RWPE2 (cell line): ENCODE measurements at regions not wholly inside any gene's neighbourhood (a gene's known extent, or its start where the extent isn't known, plus 50 kb on each side); places are given as distances from the start of the nearest gene placed in this dataset.

Experiments used
- ATAC-seq: fragments of 200-7000 bp; cut with Tn5 transposase; 3 replicates; pipeline ENCODE4 v1.9.1; 2021; ENCODE audit warnings: low read depth
- DNase-seq: peaks from one replicate; pipeline ENCODE4 v3.0.0-alpha.2; 2020; ENCODE audit warnings: low spot score
- H3K27ac ChIP-seq: fragments of 450-650 bp; 2 replicates; pipeline ENCODE4 v1.5.1; 2017; ENCODE audit warnings: mild to moderate bottlenecking; ENCODE audit not compliant: poor library complexity, severe bottlenecking
- H3K27me3 ChIP-seq: fragments of 250-450 bp; sonication (Bioruptor Pico); 2 replicates; pipeline ENCODE4 v1.5.1; 2021; ENCODE audit warnings: mild to moderate bottlenecking, moderate library complexity; ENCODE audit not compliant: insufficient read depth, poor library complexity, severe bottlenecking
- H3K36me3 ChIP-seq: fragments of 250-450 bp; sonication (Bioruptor Pico); 2 replicates; pipeline ENCODE4 v1.5.1; 2020; ENCODE audit warnings: low read depth, mild to moderate bottlenecking, moderate library complexity
- H3K4me1 ChIP-seq: fragments of 250-450 bp; sonication (Bioruptor Pico); 2 replicates; pipeline ENCODE4 v1.5.1; 2021; ENCODE audit warnings: mild to moderate bottlenecking, moderate library complexity; ENCODE audit not compliant: insufficient read depth, poor library complexity, severe bottlenecking
- H3K4me3 ChIP-seq: fragments of 250-450 bp; sonication (Bioruptor Pico); 2 replicates; pipeline ENCODE4 v1.5.1; 2021; ENCODE audit warnings: mild to moderate bottlenecking, moderate library complexity; ENCODE audit not compliant: severe bottlenecking
- H3K9me3 ChIP-seq: fragments of 250-450 bp; sonication (Bioruptor Pico); 2 replicates; pipeline ENCODE4 v1.5.1; 2021; ENCODE audit warnings: mild to moderate bottlenecking, moderate library complexity; ENCODE audit not compliant: severe bottlenecking
- TF ChIP-seq, protein P1 (sequence below): fragments of 450-650 bp; IDR thresholded peaks from one replicate; pipeline ENCODE4 v1.5.1; 2017; ENCODE audit warnings: mild to moderate bottlenecking, moderate library complexity; ENCODE audit not compliant: poor library complexity, severe bottlenecking

DNA sequence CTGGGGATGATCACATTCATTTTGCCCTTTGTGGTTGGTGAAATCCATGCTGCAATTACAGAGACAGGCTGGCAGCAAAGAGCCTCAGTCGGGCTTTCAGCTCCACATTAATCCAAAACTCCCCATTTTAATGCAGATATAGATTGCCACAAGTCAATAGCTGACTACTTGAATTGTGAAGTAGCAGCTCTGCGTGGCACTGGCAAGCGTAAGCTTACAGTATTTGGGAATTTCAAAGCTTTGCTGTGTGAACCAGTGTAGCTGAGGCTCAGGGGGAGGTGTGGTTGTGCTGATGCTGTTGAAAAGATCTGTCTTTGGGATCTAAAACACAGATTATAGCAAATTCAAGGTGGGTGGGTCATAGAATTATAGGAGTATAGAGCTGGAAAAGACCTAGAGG is 290.3 kb upstream of the ONECUT1 start:
- DNase-seq, result no peak
- TF ChIP-seq, protein P1, sequence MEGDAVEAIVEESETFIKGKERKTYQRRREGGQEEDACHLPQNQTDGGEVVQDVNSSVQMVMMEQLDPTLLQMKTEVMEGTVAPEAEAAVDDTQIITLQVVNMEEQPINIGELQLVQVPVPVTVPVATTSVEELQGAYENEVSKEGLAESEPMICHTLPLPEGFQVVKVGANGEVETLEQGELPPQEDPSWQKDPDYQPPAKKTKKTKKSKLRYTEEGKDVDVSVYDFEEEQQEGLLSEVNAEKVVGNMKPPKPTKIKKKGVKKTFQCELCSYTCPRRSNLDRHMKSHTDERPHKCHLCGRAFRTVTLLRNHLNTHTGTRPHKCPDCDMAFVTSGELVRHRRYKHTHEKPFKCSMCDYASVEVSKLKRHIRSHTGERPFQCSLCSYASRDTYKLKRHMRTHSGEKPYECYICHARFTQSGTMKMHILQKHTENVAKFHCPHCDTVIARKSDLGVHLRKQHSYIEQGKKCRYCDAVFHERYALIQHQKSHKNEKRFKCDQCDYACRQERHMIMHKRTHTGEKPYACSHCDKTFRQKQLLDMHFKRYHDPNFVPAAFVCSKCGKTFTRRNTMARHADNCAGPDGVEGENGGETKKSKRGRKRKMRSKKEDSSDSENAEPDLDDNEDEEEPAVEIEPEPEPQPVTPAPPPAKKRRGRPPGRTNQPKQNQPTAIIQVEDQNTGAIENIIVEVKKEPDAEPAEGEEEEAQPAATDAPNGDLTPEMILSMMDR, result no peak
- Histone ChIP-seq H3K9me3 (no peaks in the 10 kb centered on the region), H3K36me3 (no peaks in the 10 kb centered on the region), H3K4me3 (no peak overlapping the region), H3K27ac (no peak overlapping the region), H3K27me3 (no peaks in the 10 kb centered on the region), H3K4me1 (no peaks in the 10 kb centered on the region)
- no peak for ATAC-seq

DNA sequence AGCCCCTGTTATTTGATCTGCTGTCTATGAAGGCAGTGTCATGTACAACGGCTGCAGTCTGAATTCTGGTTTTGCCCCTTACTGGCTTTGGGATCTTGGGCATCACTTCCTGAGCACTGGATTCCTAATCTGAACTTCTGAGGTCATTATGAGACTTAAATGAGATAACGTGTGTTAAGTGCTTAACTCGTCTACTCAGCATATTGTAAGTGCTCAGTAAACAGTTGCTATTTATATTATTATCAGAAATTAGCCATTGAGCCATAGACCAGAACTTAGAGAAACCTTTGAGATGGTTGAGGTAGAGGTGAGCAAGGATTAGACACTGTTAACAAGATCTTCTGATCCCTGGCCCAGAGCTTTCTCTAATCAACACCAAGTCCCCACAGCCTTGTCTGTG is 284.1 kb upstream of the ONECUT1 start:
- TF ChIP-seq, protein P1, result no peak
- no peaks in the 10 kb centered on the region for H3K36me3 ChIP-seq
- DNase-seq, result no peak
- H3K4me3 ChIP-seq, result no peak overlapping the region
- no peaks in the 10 kb centered on the region for H3K9me3 ChIP-seq
- H3K27me3 ChIP-seq, result no peaks in the 10 kb centered on the region
- H3K27ac ChIP-seq, result no peak overlapping the region
- peaks cover 3% of the 10 kb centered on the region for H3K4me1 ChIP-seq
- ATAC-seq, result no peak

DNA sequence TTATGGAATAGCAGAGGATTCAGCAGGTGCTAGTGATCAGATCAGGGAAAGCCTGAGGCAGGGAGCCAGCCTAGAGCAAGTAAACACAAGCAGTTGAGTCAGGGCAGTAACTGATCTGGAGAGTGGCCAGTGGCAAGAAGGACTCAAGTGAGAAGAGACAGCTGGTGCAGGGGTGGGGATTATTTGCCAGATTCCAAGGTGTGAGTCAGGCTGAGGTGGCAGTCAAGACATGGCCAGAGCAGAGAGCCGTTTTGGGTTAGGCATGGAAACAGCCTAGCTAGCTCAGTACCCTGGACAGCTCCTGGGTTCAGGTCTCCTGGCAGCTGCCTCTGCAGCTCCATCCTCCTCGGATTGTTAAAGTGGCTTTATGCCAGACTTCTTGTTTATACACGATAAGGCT is 281.9 kb upstream of the ONECUT1 start:
- no peak overlapping the region for H3K27ac ChIP-seq
- no peaks in the 10 kb centered on the region for H3K36me3 ChIP-seq
- H3K4me1 ChIP-seq, result peaks cover 3% of the 10 kb centered on the region
- peak; percentile 97 for ATAC-seq
- H3K4me3 ChIP-seq, result no peak overlapping the region
- TF ChIP-seq, protein P1, result no peak
- H3K9me3 ChIP-seq, result no peaks in the 10 kb centered on the region
- peaks cover 17% of the 10 kb centered on the region for H3K27me3 ChIP-seq
- peak; percentile 95 for DNase-seq

DNA sequence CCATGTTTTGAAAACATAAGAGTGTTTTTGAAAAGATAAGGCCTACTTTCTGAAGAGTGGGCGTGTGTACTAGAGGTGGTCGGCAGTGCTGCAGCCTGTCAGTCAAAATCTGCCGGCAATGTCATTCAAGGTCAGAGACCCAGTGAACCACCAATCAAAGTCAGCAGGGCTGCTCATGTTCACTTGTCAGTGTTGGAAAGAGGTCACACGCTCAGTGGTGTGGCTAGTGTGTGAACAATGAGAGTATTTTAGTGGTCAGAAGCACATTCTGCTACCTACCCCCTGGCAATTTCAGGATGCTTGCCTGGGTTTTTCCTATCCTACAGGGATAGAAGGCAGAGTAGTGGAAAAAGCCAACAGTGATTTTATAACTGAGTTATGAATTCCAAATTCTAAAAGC is 278.5 kb upstream of the ONECUT1 start:
- Histone ChIP-seq H3K27ac (no peak overlapping the region), H3K27me3 (peaks cover 27% of the 10 kb centered on the region), H3K4me1 (peaks cover 3% of the 10 kb centered on the region), H3K9me3 (no peaks in the 10 kb centered on the region), H3K36me3 (no peaks in the 10 kb centered on the region), H3K4me3 (no peak overlapping the region)
- no peak for ATAC-seq
- TF ChIP-seq, protein P1, result no peak
- no peak for DNase-seq

DNA sequence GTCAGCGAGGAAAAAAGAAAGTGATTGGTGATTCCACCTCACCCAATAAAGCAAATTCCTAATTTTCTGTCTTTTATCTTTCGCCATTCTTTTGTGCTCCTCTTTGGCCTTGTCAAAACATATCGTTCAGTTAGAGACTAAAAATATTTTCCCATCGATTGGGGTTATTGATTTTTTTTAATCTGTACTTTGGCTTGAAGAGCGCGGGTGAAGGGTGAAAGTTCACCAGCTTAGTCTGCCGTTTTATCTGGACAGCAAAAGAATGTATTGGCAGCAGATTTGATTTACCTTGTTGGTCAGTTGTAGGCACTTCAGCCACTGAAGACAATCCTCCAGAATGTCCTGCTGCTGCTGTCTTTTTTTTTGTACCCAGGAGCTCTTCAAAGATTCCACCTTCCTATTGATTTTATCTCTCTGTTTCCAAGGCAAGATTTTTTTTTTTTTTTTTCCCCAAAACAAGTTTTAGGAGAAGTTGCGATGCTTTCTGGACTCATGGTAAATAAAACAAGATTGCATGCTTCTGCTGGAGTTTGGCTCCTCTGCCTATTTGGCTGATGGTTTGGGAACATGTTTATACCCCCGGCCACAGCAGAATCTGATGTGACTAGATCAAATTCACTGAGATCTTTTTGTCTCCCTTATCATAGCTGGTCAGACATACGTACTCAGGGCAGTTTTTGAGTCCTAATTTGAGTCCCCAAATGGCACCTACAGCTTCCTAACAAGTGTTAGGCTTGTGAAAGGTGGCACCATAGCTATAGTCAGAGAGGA is 269.3 kb upstream of the ONECUT1 start:
- H3K4me3 ChIP-seq, result no peak overlapping the region
- H3K9me3 ChIP-seq, result no peaks in the 10 kb centered on the region
- DNase-seq (no peak), ATAC-seq (no peak)
- H3K36me3 ChIP-seq, result no peaks in the 10 kb centered on the region
- H3K27me3 ChIP-seq, result peaks cover 3% of the 10 kb centered on the region
- TF ChIP-seq, protein P1, result no peak
- H3K4me1 ChIP-seq, result no peaks in the 10 kb centered on the region
- H3K27ac ChIP-seq, result no peak overlapping the region
